Breast epithelium (tissue), 3 donors: ENCODE measurements at regions not wholly inside any gene's neighbourhood (a gene's known extent, or its start where the extent isn't known, plus 50 kb on each side); places are given as distances from the start of the nearest gene placed in this dataset.

Experiments
- POLR2A ChIP-seq: fragments of 450-650 bp; IDR thresholded peaks from one replicate; pipeline ENCODE4 v1.6.1; 2016; ENCODE audit warnings: antibody characterized with exemption, mild to moderate bottlenecking, moderate library complexity
- POLR2AphosphoS5 ChIP-seq, 3 donors: sonication (generic); formaldehyde crosslinking; IDR thresholded peaks; one replicate each; pipeline ENCODE4 v1.6.1; 2017; ENCODE audit warnings: antibody characterized with exemption in 3 of 3
- TF ChIP-seq, protein P1 (sequence below), 3 donors: fragments of 450-650 bp; IDR thresholded peaks; one replicate each; pipeline ENCODE4 v1.5.1; 2016 to 2017; ENCODE audit warnings: antibody characterized with exemption in 3 of 3, mild to moderate bottlenecking in 3 of 3, moderate library complexity in 3 of 3

GRCh38 chr4:159941076-159941475 lies 838.2 kb downstream of the RAPGEF2 start:
- TF ChIP-seq, protein P1, sequence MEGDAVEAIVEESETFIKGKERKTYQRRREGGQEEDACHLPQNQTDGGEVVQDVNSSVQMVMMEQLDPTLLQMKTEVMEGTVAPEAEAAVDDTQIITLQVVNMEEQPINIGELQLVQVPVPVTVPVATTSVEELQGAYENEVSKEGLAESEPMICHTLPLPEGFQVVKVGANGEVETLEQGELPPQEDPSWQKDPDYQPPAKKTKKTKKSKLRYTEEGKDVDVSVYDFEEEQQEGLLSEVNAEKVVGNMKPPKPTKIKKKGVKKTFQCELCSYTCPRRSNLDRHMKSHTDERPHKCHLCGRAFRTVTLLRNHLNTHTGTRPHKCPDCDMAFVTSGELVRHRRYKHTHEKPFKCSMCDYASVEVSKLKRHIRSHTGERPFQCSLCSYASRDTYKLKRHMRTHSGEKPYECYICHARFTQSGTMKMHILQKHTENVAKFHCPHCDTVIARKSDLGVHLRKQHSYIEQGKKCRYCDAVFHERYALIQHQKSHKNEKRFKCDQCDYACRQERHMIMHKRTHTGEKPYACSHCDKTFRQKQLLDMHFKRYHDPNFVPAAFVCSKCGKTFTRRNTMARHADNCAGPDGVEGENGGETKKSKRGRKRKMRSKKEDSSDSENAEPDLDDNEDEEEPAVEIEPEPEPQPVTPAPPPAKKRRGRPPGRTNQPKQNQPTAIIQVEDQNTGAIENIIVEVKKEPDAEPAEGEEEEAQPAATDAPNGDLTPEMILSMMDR (IDR thresholded peaks at IDR 0.05) = no peak
- TF ChIP-seq POLR2AphosphoS5 (IDR thresholded peaks at IDR 0.05) (no peak), POLR2A (no peak)
